Right lung (tissue), 2 donors: ENCODE measurements at regions not wholly inside any gene's neighbourhood (a gene's known extent, or its start where the extent isn't known, plus 50 kb on each side); places are given as distances from the start of the nearest gene placed in this dataset.
A peak's percentile ranks its signal among the peaks of the same experiment; 100 is the strongest.
"Not testable (repeated sequence)": the region's sequence is repeated elsewhere in the genome, so short reads cannot be mapped to it uniquely, and the experiment has no call there.

ENCODE experiments used
- DNase-seq, 2 donors: peaks; one replicate each; pipeline ENCODE4 v3.0.0-alpha.2; 2013

DNA sequence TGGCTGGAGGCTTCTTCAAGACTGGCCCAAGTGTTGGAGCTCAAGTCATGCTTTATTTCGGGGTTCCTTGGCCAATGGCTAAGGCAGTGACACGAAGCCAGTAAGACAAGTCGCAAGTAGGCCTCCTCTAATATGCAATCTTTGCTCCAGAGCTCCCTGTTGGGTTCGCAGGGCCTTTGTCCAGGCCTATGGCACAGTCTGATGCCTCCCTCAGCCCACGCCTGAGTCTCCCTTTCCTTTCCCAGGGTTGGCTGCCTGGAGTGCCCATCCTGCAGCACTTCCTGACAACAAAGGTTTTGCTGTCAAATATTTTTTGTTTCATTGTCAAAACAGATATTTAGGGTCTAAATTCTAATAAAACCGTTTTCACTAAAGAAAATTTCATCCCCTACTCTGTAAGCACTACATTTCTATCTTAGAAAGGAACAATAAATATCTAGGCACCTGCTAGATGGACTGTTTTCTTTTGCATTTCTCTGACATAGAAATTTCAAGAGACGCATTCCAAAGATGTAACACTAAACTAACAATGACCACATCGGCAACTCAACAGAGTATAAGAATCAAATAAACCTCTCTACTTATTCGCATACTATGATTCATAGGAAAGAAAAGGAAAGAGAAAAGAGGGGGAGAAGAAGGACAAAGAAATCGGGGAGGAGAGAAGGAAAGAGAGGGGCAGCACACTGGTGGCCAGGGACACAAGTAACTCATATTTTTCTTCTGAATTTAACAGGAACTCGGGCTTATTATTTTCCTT, 393.1 kb upstream of the ATP11B start:
- no peak for DNase-seq

DNA sequence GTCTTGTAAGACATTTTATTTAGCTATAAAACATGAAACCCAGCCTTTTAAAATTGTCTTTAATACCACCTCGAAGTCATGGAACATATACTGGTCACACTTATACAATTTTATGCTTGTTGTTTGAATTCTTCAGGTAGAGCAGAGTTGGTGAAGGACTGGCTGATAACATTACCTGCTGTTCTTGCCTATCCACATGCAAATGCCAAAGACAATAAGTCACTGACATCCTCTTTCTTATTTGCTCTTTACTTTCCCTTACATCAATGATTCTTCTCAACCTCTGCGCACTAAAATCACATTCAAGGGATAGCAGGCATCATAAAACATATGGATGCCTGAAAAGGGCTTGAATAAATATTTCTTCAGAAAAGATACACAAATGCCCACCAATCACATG, 392.5 kb upstream of the ATP11B start:
- DNase-seq, result no peak

DNA sequence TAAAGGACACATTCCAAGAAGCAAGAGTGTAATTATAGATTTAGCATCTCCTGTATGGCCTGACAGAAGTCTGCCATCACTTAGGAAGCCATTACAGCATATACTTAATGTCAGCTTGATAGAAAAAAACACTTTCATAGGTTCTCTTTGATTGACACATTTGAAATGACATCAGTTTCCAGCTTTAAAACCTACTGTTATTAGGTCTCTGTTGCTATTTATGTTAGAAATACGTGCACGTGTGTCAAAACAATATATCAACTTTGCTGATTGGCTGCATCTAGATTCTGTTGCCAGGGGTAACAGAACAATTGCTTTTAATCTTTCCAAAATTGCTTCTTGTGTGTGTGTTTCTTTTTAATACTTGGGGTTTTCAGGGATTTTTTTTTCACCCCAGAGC, 389.3 kb upstream of the ATP11B start:
- no peak for DNase-seq

DNA sequence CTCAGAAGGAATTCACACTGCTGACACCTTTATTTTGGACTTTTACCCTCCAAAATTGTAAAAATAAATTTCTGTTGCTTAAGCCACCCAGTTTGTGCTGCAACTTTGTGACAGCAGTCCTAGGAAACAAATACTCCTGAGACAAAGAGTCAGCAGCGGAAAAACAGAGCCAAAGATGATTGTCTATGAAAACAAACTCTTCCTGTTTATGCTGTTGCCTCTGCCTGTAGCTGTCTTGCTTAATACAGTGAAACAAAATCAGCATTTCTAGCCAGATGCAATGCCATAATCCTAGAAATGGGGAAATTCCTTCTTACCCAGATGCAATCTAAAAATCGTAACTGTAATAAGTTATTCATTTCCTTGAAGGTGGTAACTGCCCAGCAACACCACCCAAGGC, 387.5 kb upstream of the ATP11B start:
- DNase-seq, result peak in 1 of 2 donors; percentile 50

DNA sequence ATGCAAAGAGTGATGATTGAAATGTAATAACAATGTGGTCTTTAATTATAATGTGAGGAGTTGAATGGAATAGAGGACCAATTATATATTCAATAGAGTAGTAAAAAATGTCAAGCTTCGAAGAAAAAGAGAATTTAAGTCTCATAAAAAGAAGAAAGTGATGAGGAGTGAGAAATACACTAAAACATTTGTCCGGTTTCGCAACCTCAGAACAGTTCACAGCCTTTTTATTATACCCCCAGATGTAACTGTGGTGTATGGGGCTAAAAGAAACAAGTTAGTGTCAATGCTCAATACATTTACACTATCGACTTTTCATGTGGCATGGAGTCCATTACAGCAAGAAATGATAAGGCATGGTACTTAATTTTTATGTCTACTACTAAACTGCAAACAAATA, 386.5 kb upstream of the ATP11B start:
- DNase-seq, result peak in 1 of 2 donors; percentile 33

DNA sequence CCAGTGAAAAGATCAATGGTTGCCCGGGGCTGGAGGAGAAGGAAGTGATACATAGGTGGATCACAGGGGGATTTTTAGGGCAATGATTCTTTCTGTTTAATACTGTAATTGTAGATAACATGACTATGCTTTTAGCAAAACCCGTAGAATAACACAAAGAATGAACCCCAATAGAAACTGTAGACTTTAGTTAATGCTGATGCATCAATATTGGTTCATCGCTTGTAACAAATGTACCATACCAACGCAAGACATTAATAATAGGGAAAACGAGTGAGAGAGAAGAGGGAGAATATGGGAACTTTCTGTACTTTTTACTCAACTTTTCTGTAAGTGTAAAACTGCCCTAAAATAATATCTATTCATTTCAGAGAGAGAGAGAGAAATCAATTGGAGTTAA, 383.3 kb upstream of the ATP11B start:
- DNase-seq, result no peak

DNA sequence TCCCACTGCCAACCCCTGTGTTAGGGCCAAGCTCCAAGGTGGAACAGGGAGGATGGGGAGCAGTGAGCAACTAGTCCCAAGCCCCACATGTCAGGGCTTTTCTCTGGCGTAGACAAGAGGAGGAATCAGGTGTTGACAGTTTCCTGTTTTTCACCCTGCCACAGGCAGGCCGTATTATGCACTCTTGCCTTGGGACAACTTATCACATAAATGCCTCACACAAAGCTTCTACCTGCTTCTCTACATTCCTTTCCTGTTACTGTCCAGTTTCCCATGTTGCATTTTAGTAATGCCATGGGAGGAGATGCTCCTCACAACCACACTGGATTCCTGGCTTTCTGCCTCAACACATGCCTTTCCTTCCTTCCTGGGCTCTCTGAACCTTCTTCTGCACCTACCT, 381.2 kb upstream of the ATP11B start:
- no peak for DNase-seq

DNA sequence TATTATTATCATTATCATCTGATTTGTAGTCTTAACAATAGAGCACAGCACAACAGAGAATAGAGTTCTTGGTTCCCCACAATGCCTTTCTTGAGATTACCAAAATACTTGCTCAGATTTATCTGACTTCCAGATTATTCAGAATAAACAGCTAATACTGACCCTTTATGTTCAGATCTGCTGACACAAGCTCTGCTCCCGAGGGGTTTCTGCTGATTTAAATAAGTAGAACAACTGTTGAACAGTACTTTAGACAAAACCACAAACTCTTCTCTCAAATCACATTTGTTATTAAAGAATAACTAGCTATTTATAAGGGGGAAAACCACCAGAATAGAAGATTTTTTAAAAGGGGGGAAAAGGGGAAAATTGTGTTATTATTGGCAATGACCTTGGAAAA, 380.2 kb upstream of the ATP11B start:
- no peak for DNase-seq

DNA sequence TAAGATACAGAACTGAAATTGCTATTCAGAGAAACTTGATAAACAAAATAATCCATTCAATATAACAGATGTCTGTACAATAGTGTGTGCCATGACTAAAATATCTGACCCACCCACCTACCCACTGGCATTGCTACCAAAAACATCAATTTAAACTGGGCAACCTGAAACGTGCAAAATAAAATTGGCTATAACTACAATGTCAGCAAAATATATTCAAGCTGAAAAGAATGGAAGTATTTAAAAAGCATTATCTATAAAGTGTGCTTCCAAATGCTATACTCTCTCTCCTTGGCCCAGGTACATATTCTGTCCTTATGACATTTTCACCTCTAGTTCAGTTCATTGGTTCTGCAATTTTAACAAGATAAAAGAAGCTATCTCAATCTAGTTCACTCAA, 379.6 kb upstream of the ATP11B start:
- DNase-seq, result no peak

DNA sequence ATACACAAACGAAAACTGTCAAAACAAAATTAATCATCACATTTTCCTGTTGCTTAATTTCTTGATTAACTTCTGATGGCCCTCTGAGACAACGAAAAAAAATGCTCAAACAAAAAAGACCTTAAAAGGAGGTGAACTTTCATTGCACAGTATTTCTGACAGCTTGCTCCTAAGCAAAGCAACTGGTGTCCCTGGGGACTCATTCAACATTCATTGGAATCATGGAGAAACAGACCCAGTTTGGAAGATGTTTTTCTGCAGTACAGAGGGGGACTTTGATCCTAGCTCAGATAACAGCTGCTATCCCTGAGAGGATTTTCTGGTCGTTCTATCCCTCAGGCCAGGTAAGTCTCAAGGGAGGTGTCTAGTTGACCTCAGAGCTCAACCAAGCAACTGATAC, 378.7 kb upstream of the ATP11B start:
- no peak for DNase-seq

DNA sequence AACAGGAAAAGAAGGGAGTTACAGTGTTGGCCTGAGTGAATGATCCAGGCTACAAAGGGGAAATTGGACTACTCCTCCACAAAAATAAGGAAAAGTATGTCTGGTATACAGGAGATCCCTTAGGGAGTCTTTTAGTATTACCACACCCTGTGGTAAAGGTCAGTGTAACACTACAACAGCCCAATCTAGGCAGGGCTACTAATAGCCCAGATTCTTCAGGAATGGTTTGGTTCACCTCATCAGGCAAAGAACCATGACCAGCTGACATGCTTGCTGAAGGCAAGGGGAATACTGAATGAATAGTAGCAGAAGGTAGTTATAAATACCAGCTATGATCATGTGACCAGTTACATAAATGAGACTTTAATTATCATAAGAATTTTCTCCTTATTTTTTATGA, 372.6 kb upstream of the ATP11B start:
- DNase-seq, result no peak

DNA sequence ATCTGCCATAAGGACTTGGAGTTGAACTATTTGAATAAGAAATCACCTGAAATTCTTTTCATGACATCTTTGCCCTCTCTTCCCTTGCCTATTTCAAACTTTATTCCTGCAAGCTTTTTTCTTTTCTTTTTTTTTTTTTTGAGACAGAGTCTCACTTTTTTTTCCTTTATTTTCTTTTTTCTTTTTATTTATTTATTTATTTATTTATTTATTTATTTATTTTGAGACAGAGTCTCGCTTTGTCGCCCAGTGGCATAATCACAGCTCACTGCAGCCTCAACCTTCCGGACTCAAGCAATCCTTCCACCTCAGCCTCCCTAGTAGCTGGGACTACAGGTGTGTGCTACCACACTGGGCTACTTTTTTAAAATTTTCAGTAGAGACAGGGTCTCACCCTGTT, 369.3 kb upstream of the ATP11B start:
- no peak for DNase-seq

DNA sequence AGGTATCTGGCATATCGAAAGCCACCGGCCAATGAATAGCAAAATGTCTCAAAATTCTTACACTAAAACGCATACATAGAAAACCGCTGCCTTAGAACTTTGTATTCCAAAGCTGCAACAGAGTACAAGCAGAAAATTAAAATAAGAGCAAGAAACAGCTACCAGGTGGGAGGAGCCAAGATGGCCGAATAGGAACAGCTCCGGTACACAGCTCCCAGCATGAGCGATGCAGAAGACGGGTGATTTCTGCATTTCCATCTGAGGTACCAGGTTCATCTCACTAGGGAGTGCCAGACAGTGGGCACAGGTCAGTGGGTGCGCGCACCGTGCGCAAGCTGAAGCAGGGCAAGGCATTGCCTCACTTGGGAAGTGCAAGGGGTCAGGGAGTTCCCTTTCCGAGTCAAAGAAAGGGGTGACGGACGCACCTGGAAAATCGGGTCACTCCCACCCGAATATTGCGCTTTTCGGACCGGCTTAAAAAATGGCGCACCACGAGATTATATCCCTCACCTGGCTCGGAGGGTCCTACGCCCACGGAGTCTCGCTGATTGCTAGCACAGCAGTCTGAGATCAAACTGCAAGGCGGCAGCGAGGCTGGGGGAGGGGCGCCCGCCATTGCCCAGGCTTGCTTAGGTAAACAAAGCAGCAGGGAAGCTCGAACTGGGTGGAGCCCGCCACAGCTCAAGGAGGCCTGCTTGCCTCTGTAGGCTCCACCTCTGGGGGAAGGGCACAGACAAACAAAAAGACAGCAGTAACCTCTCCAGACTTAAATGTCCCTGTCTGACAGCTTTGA, 367.2 kb upstream of the ATP11B start:
- not testable (repeated sequence) for DNase-seq

DNA sequence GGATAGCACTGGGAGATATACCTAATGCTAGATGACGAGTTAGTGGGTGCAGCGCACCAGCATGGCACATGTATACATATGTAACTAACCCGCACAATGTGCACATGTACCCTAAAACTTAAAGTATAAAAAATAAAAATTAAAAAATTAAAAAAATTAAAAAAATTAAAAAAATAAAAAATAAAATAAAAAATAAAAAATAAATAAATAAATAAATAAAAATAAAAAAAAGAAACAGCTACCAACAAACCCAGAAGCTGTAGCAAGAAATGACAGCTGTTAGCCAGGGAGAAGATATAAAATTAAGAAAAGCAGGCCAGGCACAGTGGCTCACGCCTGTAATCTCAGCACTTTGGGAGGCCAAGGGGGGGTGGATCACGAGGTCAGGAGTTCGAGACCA, 361.3 kb upstream of the ATP11B start:
- not testable (repeated sequence) for DNase-seq

DNA sequence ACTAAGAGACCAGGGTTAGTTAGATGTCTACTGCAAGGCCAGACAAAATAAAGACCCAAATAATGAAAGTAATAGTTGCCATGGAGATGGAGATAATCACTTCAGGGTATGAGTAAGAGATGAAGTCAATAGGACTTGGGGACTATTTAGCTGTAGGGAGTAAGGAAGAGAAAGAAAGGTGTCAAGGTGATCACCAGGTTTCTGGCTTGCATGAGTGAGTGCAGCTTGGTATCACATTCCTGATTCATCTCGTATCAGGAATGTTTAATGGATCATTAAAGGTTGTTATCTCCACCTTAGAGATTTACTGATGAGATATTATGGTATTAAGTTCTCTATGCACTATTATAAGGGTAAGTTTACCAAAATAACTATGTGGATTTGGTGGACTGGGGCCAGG, 357.4 kb upstream of the ATP11B start:
- no peak for DNase-seq

DNA sequence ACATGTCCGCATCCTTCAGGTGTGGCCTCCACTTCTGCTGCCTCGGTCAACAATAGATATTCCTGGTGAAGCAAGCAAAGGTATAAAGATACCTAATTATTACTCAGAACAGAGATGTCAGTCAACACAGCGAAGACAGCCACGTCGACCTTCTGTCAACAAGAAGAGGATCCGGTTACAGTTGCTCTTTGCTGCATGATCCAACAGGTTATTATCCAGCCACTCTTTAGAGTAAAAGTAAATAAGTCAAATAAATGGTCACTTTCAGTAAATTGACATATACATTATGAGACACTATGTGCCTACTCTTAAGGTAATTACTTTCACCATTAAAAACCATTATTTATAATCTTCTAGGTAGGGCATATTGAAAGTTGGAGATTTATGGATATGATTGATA, 356.8 kb upstream of the ATP11B start:
- DNase-seq, result no peak

DNA sequence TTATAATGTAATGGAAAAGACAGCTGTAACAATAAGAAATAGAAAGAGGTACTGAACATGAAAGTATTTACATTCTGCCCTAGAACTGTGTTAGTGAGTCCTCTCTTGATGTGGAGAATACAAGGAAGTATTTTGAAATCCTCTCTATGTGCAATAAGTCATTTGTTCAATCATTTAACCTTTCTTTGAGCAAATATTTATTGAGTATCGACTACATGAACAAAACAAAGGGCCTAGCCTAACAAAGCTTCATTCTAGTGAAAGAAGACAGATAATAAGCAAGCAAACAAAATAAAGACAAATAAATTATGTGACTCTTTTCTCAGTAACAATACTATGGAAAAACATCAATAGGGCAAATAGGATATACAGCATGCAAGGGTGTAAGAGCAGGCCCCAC, 354.9 kb upstream of the ATP11B start:
- DNase-seq, result no peak

DNA sequence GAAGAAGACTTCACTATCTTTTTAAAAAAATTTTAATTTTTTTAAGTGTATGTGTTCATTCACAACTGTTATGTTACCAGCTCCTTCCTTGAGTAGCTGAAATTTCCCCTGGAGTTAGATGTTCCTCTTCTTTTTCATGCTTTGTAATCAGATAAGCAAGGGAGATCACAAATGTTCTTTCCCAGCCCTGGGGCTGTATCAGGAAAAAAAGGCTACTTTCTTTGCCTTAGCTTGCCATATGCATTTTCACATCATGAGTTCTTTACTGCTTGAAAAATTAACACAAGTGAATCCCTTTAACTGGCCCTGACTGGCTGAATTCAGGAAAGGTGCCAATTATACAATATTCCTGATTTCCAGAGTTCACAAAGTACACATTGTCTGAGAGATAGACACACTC, 353.2 kb upstream of the ATP11B start:
- no peak for DNase-seq

DNA sequence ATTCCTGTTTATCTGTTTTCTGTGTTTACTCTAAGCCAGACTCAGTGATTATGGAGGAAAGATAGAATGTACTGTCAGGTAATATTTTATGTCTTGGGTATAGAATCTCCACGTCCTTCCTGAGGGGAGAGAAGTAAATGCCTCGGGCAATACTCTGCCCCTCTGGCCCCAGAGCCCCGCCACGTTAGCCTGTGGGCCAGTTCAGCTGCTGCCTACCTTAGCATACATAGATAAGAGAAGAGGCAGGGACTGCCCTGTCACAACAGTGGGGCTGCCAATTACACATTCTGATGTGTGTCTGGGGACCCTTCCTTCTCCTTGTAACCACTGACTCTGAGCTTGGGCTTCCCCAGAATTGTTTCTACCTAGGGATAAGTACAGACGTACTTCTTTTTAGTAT, 347.7 kb upstream of the ATP11B start:
- DNase-seq, result no peak

DNA sequence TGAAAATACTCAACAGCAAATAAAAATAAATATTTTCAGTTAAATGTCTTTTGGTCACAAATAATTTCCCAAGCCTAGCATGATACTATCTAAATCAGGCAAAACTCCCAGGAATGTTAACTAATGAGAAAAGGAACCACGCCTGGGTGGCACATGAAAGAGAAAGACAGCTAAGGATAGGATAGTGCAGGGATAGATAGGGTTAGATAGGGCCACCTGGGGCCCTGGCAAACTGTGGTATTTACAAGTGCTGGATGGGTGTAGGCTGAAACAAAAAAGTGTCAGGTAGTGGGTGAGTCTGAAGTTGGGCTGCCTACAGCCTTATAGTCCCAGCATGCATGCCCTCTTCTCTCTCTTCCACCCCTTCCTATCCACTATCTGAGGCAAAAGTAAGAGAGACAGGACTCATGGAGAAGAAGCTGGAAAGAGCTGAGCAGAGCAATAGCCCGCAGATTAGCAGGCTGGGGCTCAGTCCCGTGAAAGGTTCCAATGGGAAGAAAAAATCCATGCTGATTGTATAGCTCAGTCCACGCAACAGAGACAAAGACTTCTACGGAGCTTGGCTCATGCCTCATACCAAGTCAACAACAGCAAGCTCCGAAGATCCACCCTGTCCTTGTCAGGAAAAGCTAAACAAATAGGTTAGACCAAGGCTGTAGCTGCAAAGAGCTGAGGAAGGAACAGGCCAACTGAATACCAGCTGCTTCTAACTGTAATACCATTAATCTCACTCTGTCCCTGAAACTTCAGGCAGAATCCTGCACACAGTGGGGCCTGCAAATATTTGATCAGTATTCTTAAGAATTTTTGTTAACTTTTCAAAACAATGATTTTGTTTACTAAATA, 342.1 kb upstream of the ATP11B start:
- no peak for DNase-seq

DNA sequence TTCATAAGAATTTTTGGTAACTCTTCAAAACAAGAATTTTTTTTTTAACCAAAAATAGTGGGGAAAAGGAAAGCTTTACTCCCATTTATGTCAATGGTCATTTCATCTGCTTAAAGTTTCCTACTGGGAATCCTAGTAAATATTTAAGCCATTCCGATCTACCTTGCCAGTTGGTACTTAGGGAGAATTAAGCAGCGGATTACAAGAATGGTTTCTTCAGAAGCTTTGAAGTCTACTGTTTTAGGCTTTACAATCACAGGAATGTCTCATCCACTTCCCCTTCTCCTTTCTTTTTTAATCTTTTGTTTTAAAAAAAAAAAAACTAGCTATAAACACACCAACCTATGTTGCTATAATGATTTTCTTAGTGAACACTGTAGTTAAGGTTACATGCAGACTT, 341.4 kb upstream of the ATP11B start:
- no peak for DNase-seq

DNA sequence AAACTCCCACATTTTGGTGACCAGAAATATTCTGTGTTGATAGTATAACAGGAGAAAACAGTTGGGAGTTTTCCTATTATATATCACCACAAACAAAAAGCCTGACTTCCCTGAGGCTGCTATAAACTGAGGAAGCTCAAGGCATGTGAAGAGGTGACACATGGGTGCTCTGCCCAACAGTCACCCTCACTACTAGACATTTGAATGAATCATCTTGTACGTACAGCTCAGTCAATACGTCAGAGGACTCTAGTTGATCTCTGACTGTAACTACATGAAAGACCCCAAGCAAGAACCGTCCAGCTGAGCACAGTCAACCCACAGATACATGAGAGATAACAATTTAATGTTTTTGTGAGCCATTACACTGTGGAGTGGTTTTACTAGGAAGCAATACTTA, 338.3 kb upstream of the ATP11B start:
- DNase-seq, result no peak

DNA sequence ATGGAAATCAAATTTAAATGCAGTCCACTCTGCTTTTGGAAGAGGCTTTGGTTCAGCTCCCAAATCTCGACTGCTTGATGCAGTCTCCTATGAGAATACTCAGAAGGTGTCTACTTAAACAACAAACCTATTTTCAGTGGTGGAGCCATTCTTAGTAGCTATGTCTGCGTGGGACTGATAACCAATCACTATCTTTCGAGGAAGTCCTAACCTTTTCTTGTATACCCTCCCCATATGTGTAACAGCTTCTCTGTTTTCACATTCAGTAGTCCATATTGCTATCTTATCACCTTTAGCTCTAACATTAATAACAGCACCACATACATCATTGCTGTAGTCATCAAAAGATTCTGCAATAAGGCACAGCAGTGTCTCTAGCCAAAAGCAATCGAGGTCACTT, 333.0 kb upstream of the ATP11B start:
- DNase-seq, result no peak
